ENCODE measurements at regions not wholly inside any gene's neighbourhood (a gene's known extent, or its start where the extent isn't known, plus 50 kb on each side); places are given as distances from the start of the nearest gene placed in this dataset.

DNA sequence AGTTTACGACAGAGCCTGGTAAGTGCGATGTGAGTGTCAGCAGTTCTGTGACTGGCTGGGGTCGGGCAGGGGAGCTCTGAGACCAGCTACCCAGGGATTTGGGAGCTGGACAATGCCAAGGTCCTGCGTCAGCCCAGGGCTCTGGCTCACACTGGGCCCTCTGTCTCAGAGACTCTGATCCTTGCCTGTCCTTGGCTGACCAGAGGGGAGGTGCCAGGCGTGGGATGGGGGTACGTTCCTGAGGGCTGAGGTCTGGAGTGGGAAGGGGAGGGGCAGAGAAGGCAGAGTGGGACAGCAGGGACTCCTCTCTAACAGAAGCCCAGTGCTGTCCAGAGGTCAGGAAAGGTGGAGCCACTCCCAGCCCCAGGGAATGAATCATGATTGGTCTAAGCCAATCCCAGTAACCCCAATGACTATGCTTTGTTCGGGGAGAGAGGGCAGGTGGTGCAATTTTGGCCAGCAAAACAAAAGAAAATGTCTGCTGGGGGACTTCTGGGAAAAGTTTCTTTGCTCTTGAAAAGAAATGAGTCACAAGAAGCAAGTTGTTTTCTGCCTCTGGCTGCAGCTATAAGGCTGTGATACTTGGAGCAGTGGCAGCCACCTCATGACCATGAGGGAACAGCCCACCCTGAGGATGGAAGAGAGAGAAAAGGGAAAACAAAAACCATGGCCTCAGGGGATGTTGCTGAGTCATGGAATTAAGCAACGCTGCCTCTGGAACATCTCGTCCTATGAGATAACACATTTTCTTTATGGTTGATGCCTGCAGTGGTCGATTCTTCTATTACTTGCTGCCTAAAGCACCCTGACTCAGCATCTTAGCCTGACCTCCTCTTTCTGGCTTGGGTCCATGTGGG, 108.3 kb downstream of the CHST1 start:
- no peak for DNase-seq (ENCODE audit: low read depth in 1 of 2, low spot score in 1 of 2)

DNA sequence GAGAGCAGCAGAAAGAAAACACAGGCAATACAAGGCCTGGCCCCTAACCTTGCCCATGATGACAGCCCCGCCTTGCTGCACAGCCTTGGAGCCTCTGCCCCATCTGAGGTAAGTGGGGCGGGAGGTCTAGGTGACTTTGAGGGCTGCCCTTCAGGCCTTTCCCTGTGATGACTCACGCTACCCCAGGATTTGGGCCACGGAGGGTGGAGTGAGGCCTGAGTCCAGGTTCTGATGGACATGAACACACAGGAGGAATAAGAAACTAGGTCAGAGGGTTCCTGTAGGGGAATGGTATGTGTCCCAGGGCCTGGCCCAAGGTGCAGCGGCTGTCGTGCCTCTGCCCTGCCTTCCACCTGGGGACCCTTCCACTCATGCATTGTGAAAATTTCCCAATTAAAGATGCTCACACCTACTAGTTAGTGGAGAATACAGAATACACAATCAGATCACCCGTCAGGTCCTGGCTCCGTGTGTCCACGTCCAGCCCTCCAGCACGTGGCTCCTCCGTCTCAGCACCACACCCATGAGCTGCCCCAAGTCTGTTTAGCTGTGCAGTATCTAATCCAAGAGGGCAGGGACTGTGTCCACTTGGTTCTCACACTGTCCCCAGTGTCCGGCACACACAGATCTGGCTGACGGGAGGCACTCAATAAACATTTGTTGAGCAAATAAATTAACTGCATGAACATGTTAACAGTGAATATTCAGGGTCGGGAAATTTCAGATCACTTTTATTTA, 111.0 kb downstream of the CHST1 start:
- no peak for DNase-seq (ENCODE audit: low read depth in 1 of 2, low spot score in 1 of 2)

DNA sequence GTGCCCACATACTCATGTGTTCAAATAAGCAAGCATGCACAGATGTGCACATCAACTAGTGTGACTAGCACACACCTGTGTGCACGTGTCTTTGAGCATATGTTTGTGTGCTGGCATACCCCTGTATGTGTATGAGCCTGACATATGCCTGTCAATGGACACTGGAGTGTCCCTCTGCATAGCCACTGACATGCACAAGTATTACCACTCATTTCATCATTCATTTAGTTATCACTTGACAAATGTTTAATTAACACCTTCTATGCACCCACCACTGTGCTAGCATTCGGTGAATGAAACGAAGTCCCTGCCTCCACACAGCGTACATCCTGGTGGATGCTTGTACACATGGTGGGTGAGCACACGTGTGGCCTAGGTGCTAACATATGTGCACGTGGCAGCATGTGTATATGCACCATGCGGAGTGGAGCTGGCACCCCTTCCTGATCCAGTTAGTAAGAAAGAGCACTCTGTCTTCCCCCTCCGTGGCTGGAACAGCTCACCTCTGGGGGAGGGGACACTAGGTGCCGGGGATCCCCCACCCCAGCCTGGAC, 112.0 kb downstream of the CHST1 start:
- no peak for DNase-seq (ENCODE audit: low read depth in 1 of 2, low spot score in 1 of 2)

DNA sequence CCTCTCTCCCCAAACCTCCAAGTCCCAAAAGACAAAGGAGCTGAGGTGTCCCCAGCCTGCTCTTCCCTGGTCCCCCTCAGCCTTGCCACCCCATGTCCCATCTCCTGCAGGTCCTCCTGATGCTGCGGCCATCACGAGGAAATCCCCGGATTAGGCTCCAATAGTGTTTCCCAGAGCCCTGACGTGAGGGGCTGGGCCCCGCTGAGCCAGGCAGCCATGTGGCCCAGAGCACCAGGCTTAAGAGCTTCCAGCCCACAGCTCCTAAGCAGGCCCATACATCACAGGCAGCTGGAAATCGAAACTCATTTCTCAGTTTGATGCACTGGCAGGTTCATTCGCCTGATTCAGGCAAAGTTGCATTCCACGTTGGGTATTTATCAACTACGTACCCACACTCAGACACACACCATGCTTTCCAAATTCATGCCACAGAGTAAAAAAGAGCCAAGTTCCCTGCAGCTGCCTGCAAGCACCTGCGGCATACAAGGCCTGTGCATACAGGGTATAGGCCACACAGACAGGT, 114.2 kb downstream of the CHST1 start:
- no peak for DNase-seq (ENCODE audit: low read depth in 1 of 2, low spot score in 1 of 2)

DNA sequence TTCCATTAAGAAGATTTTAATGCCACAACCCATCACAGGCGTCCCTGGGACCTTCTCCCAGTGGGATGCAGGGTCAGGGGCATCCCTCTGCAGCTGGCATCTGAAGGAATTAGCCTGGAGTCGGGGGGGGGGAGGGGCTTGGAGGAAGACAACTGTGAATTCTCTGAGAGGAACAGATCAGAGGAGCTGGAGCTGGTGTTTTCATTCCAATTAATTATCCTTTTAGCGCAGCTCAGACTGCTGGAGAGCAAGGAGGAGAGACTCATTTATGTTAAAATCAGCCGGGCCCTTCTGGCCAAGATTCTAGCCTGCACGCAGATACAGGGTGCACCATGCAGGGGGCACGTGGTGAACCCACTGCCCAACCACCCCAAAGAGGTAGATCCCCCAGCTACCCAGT, 116.2 kb downstream of the CHST1 start:
- DNase-seq (ENCODE audit: low read depth in 1 of 2, low spot score in 1 of 2), result no peak

DNA sequence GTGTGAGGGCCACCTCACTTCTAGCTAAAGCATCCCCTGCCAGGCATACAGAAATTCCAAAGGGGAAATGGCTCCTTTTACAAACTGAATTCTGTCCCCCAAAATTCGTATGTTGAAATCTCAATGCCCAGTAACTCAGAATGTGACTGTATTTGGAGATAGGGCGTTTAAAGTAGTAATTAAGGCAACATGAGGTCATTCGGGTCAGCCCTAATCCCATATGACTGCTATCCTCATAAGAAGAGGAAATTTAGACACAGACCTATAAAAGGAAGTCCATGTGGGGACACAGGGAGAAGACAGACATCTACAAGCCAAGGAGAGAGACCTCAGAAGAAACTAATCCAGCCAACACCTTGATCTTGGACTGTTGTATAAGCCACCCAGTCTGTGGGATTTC, 119.1 kb downstream of the CHST1 start:
- DNase-seq (ENCODE audit: low read depth in 1 of 2, low spot score in 1 of 2), result no peak

DNA sequence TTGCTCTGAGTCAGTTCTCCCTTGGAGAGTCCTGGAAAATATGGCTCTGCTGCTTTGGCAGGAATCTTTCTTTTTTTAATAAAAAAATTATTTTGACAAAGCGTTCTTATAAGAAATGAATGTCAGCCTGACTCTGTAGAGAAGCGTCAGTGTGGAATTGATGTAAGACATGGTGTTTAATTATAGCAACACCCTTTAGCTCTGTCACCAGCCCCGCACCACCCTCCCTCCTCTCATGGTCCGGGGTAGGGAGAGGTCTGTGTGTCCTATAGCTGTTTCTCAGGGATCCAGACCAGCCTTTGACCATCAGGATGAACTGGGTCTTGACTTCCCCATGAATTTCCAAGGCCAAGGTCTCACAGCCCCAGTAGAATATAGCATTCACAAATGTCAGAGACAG, 120.6 kb downstream of the CHST1 start:
- DNase-seq (ENCODE audit: low read depth in 1 of 2, low spot score in 1 of 2), result no peak

DNA sequence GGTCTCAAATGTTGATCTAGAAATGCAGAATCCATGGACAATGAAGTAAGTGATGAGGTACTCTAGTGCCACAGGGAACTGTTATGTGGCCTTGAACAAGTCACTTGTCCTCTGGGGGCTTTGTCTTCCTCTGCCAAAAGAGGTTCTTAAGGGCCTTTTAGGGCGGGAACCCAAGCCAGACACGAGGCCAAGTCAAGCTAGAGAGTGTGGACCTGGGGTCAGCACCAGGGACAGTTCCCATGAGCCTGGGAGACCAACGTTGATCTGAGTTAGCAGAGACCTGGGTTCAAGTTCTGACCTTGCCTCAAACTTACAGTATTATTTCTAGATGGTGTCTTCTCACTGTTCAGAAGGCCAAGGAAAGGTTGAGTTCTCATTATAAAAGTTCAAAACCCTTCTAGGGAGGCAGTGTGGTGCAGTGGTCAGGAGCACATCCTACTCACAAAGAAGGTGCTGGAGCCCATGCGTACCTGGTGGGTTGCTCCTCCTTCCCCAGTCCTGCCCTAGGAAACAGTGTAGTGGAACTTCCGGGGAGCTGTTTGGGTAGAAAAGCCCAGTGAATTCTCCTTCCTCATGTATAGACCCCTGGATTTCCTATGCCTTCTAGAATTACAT, 121.5 kb downstream of the CHST1 start:
- DNase-seq (ENCODE audit: low read depth in 1 of 2, low spot score in 1 of 2), result no peak

DNA sequence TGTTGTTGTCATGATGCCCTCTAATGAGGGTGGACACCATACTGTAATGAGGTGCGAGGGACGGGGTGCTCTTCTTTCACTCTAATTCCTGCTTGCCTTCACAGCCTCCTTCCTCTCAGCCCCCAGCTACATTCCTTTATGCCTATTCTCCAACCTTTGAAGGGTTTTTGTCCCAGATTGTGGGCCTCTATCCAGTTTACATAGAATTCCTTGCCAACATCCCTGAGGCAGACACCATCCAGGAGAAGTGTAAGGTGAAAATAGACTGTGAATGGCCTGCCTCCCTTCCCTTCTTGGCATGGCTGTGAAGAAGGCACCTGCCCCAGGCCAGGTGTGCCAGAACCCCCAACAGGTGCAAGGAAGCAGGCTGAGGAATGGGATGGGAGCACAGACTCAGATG, 122.3 kb downstream of the CHST1 start:
- DNase-seq (ENCODE audit: low read depth in 1 of 2, low spot score in 1 of 2), result no peak

DNA sequence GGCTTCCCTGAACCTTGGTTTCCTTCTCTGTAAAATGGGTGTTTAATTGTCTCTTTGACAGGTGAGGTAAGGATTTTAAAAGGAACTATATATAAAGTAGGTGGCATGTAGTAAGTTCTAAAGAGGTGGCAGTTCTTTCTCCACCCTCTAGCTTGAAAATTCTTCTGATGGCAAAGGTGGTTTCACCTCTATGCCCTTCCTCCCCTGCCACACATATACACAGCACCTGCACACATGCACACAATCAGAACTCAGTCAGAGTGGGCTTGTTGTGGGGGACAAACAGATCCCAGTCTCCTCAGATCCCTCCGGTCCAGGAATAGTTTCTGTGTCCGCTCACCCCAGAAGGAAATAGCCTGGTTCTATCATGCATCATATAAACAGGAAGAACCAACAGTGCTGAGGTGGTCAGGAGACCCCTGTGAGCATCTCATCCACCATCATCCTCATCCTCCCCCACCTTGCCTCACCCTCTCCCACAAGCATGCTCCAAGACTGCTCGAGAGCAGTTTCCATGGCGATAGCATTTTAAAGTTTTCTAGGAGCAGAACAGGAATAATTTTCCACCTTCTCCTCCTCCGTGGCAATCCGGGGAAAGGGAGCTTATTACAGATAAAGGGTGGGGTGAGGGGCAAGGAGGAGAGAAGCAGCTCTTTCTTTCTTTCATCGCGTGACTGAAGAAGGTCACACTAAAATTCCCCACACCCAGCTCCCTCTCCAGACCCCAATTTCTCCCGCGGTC, 123.6 kb downstream of the CHST1 start:
- DNase-seq (ENCODE audit: low read depth in 1 of 2, low spot score in 1 of 2), result no peak

DNA sequence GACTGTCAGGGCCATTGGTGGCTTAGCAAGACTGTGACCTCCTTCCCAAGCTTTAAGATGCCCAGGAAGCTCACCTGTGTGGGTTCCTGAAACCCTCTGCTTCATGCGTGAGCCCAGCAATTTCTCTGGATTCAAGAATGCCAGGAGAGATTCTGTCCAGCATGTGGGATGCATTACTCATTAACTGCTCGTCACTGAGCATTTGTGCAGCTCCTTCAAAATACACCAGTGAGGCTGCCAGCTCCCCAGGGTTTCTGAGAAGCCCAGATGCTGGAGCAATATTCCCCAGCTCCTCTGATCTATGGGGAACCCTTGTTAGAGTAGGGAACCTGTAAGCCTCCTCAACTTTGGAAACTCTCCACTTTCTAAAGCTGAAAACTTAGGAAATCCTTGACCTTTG, 126.5 kb downstream of the CHST1 start:
- DNase-seq (ENCODE audit: low read depth in 1 of 2, low spot score in 1 of 2), result no peak

DNA sequence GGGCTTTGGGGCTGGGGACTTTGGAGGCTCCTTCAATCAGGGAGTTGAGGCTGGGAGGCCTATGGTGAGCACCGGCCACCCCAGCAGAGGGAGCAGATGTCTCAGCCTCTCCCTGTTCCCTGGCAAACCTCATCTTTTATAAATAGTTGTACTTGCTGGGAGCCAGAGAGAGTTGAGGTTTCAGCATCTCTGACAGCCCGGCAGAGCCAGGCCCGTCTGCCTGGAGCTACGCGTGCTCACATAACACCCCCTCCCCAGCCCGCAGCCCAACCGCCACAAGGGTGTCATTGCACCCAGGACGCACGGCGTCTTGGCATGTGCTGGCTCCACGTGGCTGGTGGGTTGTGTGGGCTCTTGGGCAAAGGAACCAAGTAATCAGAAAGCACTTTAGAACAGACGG, 127.1 kb downstream of the CHST1 start:
- DNase-seq (ENCODE audit: low read depth in 1 of 2, low spot score in 1 of 2), result no peak

DNA sequence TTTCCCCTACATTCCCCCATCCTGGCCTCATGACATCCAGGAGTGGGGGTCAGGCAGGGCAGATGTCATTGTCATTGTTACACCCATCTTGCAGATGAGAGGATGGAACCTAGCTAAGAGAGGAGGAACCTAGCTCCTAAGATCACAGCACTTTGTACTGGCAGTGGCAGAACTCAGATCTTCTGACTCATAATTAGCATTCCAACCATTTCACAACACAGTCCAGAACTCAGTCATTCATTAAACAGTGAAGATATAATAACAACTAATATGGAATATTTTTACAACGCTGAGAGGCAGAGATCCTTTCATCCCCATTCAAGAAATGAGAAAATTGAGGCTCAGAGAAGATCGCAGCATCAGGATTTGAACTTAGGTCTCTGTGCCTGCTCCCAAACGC, 127.8 kb downstream of the CHST1 start:
- no peak for DNase-seq (ENCODE audit: low read depth in 1 of 2, low spot score in 1 of 2)

DNA sequence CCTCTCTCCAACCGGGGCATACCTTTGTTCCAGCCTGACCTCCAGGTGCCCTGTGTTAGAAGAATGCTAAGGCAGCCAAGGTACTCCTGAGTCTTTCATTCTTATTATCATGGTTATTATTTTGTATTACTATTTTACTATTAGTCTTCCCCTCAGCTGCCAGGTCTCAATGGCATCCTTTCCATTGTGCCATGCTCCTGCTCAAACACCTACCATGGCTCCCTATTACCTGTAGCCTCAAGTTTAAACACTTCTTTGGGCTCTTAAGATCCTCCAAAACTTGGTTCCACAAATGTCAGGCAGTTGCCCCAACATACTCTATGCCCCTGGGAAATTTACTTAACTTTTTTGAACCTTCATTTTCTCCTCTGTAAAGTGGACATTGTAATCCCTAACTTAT, 130.4 kb downstream of the CHST1 start:
- DNase-seq (ENCODE audit: low read depth in 1 of 2, low spot score in 1 of 2), result no peak

DNA sequence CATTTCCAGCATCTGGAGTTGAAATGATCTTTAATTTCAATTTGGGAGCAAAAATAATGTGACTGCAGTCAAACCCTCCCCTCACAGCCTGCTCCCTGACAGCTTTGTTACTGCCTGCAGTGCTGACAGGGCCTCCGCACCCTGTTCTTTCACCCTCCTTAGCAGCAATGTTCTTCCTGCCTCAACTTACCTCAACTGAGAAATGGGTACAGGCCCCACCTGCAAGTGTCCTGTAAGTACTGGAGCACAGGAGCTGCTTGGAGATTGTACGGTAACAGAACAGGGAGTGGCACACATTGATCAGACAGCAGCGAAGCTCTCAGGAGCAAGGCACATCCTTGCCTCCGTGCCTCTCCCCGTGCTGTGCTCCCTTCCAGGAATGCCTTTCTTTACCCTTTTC, 131.3 kb downstream of the CHST1 start:
- DNase-seq (ENCODE audit: low read depth in 1 of 2, low spot score in 1 of 2), result no peak

DNA sequence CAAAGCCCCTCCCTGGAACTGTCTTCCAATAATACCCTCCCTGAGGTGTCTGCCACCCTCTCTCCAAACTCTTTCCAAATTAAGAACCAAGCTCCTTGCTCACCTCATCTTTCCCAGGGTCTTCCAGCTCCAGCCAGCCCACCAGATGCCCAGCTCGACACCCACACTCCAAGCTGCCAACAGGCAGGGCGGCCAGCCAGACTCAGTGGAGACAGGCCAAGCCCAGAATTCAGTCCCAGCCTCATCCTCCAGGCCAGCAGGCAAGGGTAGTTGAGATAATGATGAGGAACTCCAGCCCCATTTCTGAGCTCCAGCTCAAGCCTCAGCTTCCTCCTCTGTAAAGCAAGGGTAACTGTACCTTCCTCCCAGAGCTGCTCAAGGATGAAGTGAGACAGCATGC, 132.9 kb downstream of the CHST1 start:
- no peak for DNase-seq (ENCODE audit: low read depth in 1 of 2, low spot score in 1 of 2)

DNA sequence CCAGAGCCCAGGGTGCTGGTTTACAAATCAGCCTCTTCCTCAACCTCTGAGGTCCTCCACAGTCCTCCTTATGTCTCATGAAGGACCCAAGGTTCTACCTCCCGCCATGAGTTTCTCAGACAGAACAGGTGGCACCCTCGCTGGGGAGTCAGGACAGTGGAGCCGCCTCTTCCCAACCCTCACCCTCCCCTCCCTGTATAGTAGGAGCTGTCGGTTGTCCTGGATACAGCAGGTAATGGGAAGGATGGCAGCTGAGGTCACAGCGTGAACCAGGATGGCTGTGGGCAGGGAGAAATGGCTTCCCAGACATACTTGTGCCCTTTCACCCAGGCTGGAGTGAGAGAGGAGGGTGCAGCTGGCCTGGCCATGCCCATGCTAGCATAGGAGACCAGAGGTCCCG, 134.6 kb downstream of the CHST1 start:
- DNase-seq (ENCODE audit: low read depth in 1 of 2, low spot score in 1 of 2), result no peak

DNA sequence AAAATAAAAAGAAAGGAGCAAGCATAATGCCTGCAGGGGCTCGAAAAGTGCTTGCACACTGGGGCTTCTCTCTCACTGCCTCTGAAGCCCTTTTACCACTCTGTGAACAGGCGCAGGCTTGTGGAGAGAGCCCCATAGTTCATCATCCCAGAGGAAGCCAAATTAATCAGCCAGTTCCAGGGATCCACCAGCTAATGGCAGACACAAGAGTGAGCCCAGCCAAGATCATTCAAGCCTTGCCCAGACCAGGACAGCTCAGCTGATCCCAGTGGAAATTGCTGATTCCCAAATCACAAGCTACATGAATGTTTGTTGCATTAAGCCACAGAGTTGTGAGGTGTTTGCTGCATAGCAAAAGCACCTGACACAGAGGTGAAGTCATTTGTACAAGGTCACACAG, 135.3 kb downstream of the CHST1 start:
- no peak for DNase-seq (ENCODE audit: low read depth in 1 of 2, low spot score in 1 of 2)

DNA sequence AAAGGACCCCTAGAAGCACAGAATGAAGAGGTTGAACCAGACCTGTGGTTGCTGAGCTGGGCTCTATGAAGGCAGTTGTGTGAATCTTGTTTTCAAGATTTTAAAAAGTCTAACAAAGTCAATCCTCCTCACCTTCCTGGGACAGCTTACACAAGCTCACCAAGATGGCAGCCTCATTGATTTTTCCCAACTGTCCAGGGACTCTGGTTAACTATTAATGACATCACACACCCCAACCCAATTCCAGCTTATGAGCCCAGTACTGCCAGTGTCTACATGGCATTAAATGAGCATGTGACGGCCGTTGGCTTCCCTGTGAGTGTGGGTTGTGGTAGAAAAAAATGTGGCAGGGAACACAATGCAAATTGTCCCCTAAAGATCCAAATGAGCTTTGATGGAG, 137.0 kb downstream of the CHST1 start:
- no peak for DNase-seq (ENCODE audit: low read depth in 1 of 2, low spot score in 1 of 2)

DNA sequence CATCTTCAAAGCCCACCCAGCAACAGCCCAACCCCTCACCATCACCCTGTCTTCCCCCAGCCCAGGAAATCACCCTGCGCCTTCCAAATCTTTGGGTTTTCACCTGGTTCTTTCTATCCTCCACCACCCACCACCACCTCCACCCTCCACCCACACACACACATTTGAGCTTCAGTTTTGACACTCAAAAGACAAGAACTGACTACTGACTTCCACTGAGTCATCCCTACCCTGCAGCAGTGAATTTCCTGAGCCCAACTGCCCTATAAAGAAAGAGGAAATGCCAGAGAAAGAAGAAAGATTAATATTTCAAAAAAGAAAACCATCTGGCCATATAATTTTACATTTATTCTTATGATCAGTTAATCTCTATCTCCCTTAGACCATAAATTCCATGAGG, 137.5 kb downstream of the CHST1 start:
- DNase-seq (ENCODE audit: low read depth in 1 of 2, low spot score in 1 of 2), result no peak

DNA sequence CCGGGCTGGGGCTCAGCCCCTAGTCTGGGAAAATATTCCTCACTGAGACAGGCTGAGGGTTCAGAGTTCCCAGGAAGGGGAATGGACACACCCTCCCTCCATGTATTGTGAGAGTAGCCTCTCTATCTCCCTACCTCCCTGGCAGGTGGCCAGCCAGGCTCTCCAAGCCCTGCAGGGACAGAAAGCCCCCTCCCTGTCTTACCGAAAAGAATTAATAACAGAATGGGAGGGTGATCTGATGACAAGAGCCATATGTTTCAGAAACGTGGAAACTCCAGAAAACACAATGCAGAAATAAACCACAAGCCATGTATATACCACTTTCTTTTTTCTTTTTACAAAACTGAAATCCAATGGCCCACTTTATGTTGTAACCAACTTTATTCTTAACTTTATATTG, 140.0 kb downstream of the CHST1 start:
- DNase-seq (ENCODE audit: low read depth in 1 of 2, low spot score in 1 of 2), result no peak
